ENCODE measurements at regions not wholly inside any gene's neighbourhood (a gene's known extent, or its start where the extent isn't known, plus 50 kb on each side); places are given as distances from the start of the nearest gene placed in this dataset.
"Not testable (repeated sequence)": the region's sequence is repeated elsewhere in the genome, so short reads cannot be mapped to it uniquely, and the experiment has no call there.

DNA sequence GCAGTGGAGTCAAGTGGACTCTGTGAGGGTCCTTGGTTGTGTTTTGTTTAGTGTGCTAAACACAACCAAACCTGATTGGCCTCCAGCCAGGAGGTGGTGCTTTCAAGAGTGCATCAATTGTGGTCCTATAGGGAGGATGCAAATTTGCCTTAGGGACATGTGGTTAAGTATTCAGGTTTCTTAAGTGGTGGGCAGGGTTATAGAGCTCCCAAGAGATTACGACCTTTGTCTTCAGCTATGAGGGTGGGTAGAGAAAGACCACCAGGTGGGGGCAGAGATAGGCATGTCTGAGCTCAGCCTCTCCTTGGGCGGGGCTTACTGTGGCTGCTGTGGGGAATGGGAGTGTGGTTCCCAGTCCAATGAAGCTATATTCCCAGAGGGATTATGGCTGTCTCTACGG, 186.6 kb downstream of the SQOR start:
- ATAC-seq (no peak), DNase-seq (no peak)
- Histone ChIP-seq H3K36me3 (replicated peaks in 1 of 2; ENCODE audit: insufficient read depth in 1 of 2, low read depth in 2 of 2) (no peaks in the 10 kb centered on the region), H3K9me3 (no peaks in the 10 kb centered on the region), H3K4me1 (no peaks in the 10 kb centered on the region), H3K4me3 (no peak overlapping the region), H3K27ac (no peak overlapping the region), H3K27me3 (no peaks in the 10 kb centered on the region)
- no peak for TF ChIP-seq CTCF (IDR thresholded peaks at IDR 0.05)
- 78 to 92% methylated on average over 3 of the region's 3 CpGs for WGBS, 2 donors
- intact Hi-C loops (cut with DNase I) = no loop called here

DNA sequence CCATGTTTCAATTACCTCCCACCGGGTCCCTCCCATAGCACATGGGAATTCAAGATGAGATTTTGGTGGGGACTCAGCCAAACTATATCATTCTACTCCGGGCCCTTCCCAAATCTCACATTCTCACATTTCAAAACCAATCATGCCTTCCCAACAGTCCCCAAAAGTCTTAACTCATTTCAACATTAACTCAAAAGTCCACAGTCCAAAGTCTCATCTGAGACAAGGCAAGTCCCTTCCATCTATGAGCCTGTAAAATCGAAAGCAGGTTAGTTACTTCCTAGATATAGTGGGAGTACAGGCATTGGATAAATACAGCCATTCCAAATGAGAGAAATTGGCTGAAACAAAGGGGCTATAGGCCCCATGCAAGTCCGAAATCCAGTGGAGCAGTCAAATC, 188.1 kb downstream of the SQOR start:
- H3K27ac ChIP-seq; DNase-seq; H3K27me3 ChIP-seq; H3K4me1 ChIP-seq; H3K9me3 ChIP-seq; H3K36me3 ChIP-seq (replicated peaks in 1 of 2; ENCODE audit: insufficient read depth in 1 of 2, low read depth in 2 of 2); ATAC-seq; intact Hi-C loops (cut with DNase I); H3K4me3 ChIP-seq: not testable (repeated sequence)
- WGBS, 2 donors = 89 to 91% methylated on average over 4 of the region's 4 CpGs

DNA sequence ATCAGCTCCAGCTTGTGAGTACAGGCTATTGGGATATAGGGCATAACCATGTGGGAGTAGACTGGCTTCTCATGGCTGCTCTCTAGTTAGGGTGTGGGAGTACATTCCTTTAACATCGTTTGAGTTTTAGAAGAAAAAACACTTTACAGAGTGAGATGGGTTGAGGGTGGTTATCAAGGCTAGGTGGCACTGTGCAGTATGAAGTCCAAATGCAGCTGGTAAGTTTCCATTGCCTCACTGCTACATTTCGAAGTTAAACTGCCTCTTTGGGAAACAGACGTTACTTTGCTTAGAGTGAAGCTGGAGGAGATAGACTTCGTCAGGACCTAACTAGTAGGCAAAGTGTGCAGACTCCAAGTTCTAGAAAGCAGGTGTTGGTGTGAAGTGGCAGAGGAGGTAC, 192.4 kb downstream of the SQOR start:
- intact Hi-C loops (cut with DNase I) = no loop called here
- Histone ChIP-seq H3K4me3 (no peak overlapping the region), H3K4me1 (peaks cover 23% of the 10 kb centered on the region), H3K27me3 (no peaks in the 10 kb centered on the region), H3K9me3 (no peaks in the 10 kb centered on the region), H3K36me3 (replicated peaks in 1 of 2; ENCODE audit: insufficient read depth in 1 of 2, low read depth in 2 of 2) (no peaks in the 10 kb centered on the region), H3K27ac (peak overlapping the region in 3 of 4 donors; percentile 1 to 33 (median 27))
- WGBS, 2 donors = 17 to 23% methylated on average over 4 of the region's 4 CpGs
- peak in 3 of 4 donors; percentile 34 to 61 (median 46) for DNase-seq
- peak in 1 of 3 donors; percentile 8 for TF ChIP-seq POLR2A (IDR thresholded peaks at IDR 0.05)
- TF ChIP-seq CTCF (IDR thresholded peaks at IDR 0.05) = peak in 5 of 7 experiments; percentile 10 to 59 (median 41)
- peak; percentile 49 for ATAC-seq

GRCh38 chr15:45827766-45828165, 192.9 kb downstream of the SQOR start:
- H3K4me1 ChIP-seq = peaks cover 23% of the 10 kb centered on the region
- ATAC-seq (no peak), DNase-seq (no peak)
- intact Hi-C loops (cut with DNase I) = no loop called here
- H3K9me3 ChIP-seq = no peaks in the 10 kb centered on the region
- H3K4me3 ChIP-seq = no peak overlapping the region
- no peaks in the 10 kb centered on the region for H3K27me3 ChIP-seq
- TF ChIP-seq CTCF (IDR thresholded peaks at IDR 0.05) (no peak), POLR2A (IDR thresholded peaks at IDR 0.05) (no peak)
- 81 to 83% methylated on average over 4 of the region's 4 CpGs for WGBS, 2 donors
- no peaks in the 10 kb centered on the region for H3K36me3 ChIP-seq (replicated peaks in 1 of 2; ENCODE audit: insufficient read depth in 1 of 2, low read depth in 2 of 2)
- H3K27ac ChIP-seq = peak overlapping the region in 3 of 4 donors; percentile 1 to 33 (median 27)

- Histone ChIP-seq H3K27ac (peak overlapping the region; percentile 32 to 76 (median 66)), H3K9me3 (no peaks in the 10 kb centered on the region), H3K36me3 (replicated peaks in 1 of 2; ENCODE audit: insufficient read depth in 1 of 2, low read depth in 2 of 2) (no peaks in the 10 kb centered on the region), H3K4me3 (no peak overlapping the region), H3K27me3 (no peaks in the 10 kb centered on the region), H3K4me1 (peaks cover 23% of the 10 kb centered on the region)
- intact Hi-C loops (cut with DNase I) = no loop called here
- TF ChIP-seq CTCF (IDR thresholded peaks at IDR 0.05) = no peak
- peak in 2 of 3 donors; percentile 17 to 19 for TF ChIP-seq POLR2A (IDR thresholded peaks at IDR 0.05)
- ATAC-seq (peak; percentile 87), DNase-seq (peak; percentile 75 to 85 (median 79))
- WGBS, 2 donors = 15 to 34% methylated on average over 8 to 15 of the region's 15 CpGs
Measured at GRCh38 chr15:45829336-45830153, 194.7 kb downstream of the SQOR start.

All from body of pancreas (tissue), 4 donors.